SJCRH30 (cell line): ENCODE measurements at regions not wholly inside any gene's neighbourhood (a gene's known extent, or its start where the extent isn't known, plus 50 kb on each side); places are given as distances from the start of the nearest gene placed in this dataset.

ENCODE experiments used
- DNase-seq, 2 experiments: peaks; one replicate each; pipeline ENCODE4 v3.0.0-alpha.2; 2015 to 2020
- H3K27ac ChIP-seq: fragments of 250-450 bp; sonication (Bioruptor Pico); 2 replicates; pipeline ENCODE4 v1.5.1; 2020; ENCODE audit warnings: mild to moderate bottlenecking, moderate library complexity
- H3K27me3 ChIP-seq: fragments of 250-450 bp; sonication (Bioruptor Pico); 2 replicates; pipeline ENCODE4 v1.5.1; 2020; ENCODE audit warnings: mild to moderate bottlenecking, moderate library complexity
- H3K36me3 ChIP-seq: fragments of 250-450 bp; sonication (Bioruptor Pico); 2 replicates; pipeline ENCODE4 v1.5.1; 2020; ENCODE audit warnings: mild to moderate bottlenecking, moderate library complexity
- H3K4me1 ChIP-seq: fragments of 250-450 bp; sonication (Bioruptor Pico); 2 replicates; pipeline ENCODE4 v1.5.1; 2020; ENCODE audit warnings: mild to moderate bottlenecking, moderate library complexity
- H3K4me3 ChIP-seq: fragments of 250-450 bp; sonication (Bioruptor Pico); 2 replicates; pipeline ENCODE4 v1.5.1; 2020; ENCODE audit warnings: mild to moderate bottlenecking, moderate library complexity
- H3K9me3 ChIP-seq: fragments of 250-450 bp; sonication (Bioruptor Pico); replicated peaks from 2 replicates; pipeline ENCODE4 v1.5.1; 2020; ENCODE audit warnings: mild to moderate bottlenecking, moderate library complexity

DNA sequence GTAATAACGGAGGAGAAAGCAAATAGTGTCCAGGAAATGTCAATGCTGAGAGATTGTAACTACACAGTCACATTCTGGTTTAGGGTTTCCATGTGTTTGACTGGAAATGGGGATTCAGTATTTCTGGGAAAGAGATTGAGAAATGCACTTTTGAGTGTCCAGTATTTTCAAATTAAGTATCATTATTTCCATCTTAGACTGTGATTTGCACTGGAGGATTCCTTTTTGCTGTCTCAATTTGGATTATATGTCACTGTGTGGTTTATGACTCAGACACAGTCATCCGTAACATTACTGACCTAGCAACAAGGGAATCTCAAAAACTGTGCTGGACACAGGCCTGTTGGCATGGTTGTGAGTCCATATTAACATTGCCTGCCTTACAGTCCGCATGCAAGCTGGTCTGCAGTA, 681.4 kb downstream of the CDH11 start:
- Histone ChIP-seq H3K27me3 (no peaks in the 10 kb centered on the region), H3K4me1 (peaks cover 23% of the 10 kb centered on the region), H3K27ac (peak overlapping the region; percentile 31), H3K4me3 (no peak overlapping the region), H3K9me3 (peaks cover 4% of the 10 kb centered on the region; the same call in 1 of the 2 replicates), H3K36me3 (no peaks in the 10 kb centered on the region)
- DNase-seq, result peak; percentile 38 to 65

- DNase-seq, result no peak
- Histone ChIP-seq H3K4me1 (peaks cover 23% of the 10 kb centered on the region), H3K9me3 (peaks cover 4% of the 10 kb centered on the region; the same call in 1 of the 2 replicates), H3K4me3 (no peak overlapping the region), H3K27me3 (no peaks in the 10 kb centered on the region), H3K27ac (peak overlapping the region; percentile 31), H3K36me3 (no peaks in the 10 kb centered on the region)
Observed at GRCh38 chr16:64440005-64440404, 681.9 kb downstream of the CDH11 start.

- Histone ChIP-seq H3K9me3 (peaks cover 13% of the 10 kb centered on the region), H3K27me3 (no peaks in the 10 kb centered on the region), H3K4me1 (peaks cover 23% of the 10 kb centered on the region), H3K4me3 (no peak overlapping the region), H3K27ac (peak overlapping the region; percentile 22; the same call in 1 of the 2 replicates), H3K36me3 (no peaks in the 10 kb centered on the region)
- peak; percentile 19 to 58 for DNase-seq
Observed at GRCh38 chr16:64437706-64438324, 684.0 kb downstream of the CDH11 start.

- DNase-seq, result peak; percentile 7 to 43
- H3K4me1 ChIP-seq, result peaks cover 12% of the 10 kb centered on the region
- no peaks in the 10 kb centered on the region for H3K27me3 ChIP-seq
- H3K9me3 ChIP-seq, result peaks cover 13% of the 10 kb centered on the region
- H3K4me3 ChIP-seq, result no peak overlapping the region
- H3K27ac ChIP-seq, result no peak overlapping the region
- H3K36me3 ChIP-seq, result no peaks in the 10 kb centered on the region
Observed at GRCh38 chr16:64434526-64435069, 687.3 kb downstream of the CDH11 start.

GRCh38 chr16:64428463-64429113, 693.3 kb downstream of the CDH11 start:
- Histone ChIP-seq H3K36me3 (no peaks in the 10 kb centered on the region), H3K27me3 (no peaks in the 10 kb centered on the region), H3K4me3 (no peak overlapping the region), H3K9me3 (peaks cover 4% of the 10 kb centered on the region), H3K27ac (peak overlapping the region; percentile 49), H3K4me1 (peaks cover 18% of the 10 kb centered on the region)
- peak; percentile 65 to 91 for DNase-seq

GRCh38 chr16:64426131-64426666, 695.7 kb downstream of the CDH11 start:
- H3K27ac ChIP-seq, result no peak overlapping the region
- H3K9me3 ChIP-seq, result peaks cover 4% of the 10 kb centered on the region; the same call in 1 of the 2 replicates
- no peak for DNase-seq
- H3K27me3 ChIP-seq, result no peaks in the 10 kb centered on the region
- peaks cover 18% of the 10 kb centered on the region for H3K4me1 ChIP-seq
- no peak overlapping the region for H3K4me3 ChIP-seq
- H3K36me3 ChIP-seq, result no peaks in the 10 kb centered on the region

DNA sequence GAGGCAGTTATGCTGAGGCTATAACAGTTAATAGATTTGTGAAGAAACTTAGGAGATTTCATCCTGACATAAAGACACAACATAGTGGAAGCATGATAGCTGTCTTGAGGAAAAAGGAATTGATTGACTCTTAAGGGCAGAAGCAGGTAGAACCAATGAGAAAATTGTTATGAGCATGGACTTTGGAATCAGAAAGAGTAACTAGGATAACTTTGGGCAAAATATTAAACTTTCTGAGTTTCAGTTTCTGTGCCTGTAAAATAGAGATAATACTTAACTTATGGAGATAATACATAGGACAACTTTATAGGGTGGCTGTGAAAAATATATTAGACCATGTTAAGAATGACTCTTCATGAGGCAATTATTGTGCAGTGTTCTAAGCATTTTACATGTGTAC, 696.5 kb downstream of the CDH11 start:
- Histone ChIP-seq H3K9me3 (peaks cover 5% of the 10 kb centered on the region; the same call in 1 of the 2 replicates), H3K4me1 (peaks cover 18% of the 10 kb centered on the region), H3K27me3 (no peaks in the 10 kb centered on the region)

DNA sequence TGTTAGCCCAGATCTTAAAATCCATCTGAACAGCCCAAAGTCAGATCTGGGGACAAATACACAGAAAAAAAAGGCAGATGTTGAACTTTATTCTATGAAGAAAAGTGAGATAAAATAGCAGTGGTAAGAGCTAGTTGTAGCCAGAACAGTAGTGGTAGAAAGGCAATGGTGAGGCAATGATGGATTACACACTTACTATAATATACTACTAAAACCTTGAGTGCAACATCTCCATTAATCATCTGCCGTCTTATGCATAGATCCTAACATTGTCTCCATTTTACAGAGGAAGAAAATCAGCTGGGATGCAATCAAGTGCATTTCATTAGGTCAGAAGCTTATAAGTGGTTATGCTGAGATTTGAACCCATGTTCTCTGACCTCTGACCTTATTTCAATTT, 699.6 kb downstream of the CDH11 start:
- Histone ChIP-seq H3K9me3 (peaks cover 5% of the 10 kb centered on the region; the same call in 1 of the 2 replicates), H3K36me3 (no peaks in the 10 kb centered on the region), H3K4me1 (peaks cover 1% of the 10 kb centered on the region; the same call in 1 of the 2 replicates), H3K27me3 (no peaks in the 10 kb centered on the region), H3K4me3 (no peak overlapping the region), H3K27ac (no peak overlapping the region)
- no peak for DNase-seq

More for the DNA sequence above, 696.5 kb downstream of the CDH11 start:
- Histone ChIP-seq H3K36me3 (no peaks in the 10 kb centered on the region), H3K27ac (no peak overlapping the region), H3K4me3 (no peak overlapping the region)
- no peak for DNase-seq

DNA sequence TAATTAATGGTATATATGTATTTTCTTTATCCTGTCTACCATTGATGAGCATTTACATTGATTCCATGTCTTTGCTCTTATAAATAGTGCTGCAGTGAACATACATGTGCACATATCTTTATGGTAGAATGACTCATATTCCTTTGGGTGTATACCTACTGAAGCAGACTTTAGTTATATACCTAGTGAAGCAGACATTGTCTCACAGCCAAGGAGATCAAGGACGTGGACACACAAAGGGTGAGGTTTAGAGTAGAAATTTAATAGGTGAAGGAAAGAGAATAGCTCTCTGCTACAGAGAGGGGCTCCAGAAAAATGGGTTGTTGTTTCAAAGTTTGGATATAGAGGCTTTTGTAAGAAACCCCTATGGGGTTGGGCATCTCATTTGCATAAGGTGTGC, 700.3 kb downstream of the CDH11 start:
- Histone ChIP-seq H3K4me1 (no peaks in the 10 kb centered on the region), H3K36me3 (no peaks in the 10 kb centered on the region), H3K4me3 (no peak overlapping the region), H3K9me3 (peaks cover 5% of the 10 kb centered on the region; the same call in 1 of the 2 replicates), H3K27ac (no peak overlapping the region), H3K27me3 (no peaks in the 10 kb centered on the region)
- DNase-seq, result no peak

- DNase-seq, result no peak
- Histone ChIP-seq H3K36me3 (no peaks in the 10 kb centered on the region), H3K4me3 (no peak overlapping the region), H3K27ac (no peak overlapping the region), H3K4me1 (no peaks in the 10 kb centered on the region), H3K27me3 (no peaks in the 10 kb centered on the region), H3K9me3 (peaks cover 5% of the 10 kb centered on the region; the same call in 1 of the 2 replicates)
Observed at GRCh38 chr16:64419832-64420231, 702.0 kb downstream of the CDH11 start.

- DNase-seq, result no peak
- Histone ChIP-seq H3K27me3 (no peaks in the 10 kb centered on the region), H3K4me1 (no peaks in the 10 kb centered on the region), H3K9me3 (peaks cover 5% of the 10 kb centered on the region; the same call in 1 of the 2 replicates), H3K27ac (no peak overlapping the region), H3K4me3 (no peak overlapping the region), H3K36me3 (no peaks in the 10 kb centered on the region)
Observed at GRCh38 chr16:64417711-64418227, 704.1 kb downstream of the CDH11 start.

DNA sequence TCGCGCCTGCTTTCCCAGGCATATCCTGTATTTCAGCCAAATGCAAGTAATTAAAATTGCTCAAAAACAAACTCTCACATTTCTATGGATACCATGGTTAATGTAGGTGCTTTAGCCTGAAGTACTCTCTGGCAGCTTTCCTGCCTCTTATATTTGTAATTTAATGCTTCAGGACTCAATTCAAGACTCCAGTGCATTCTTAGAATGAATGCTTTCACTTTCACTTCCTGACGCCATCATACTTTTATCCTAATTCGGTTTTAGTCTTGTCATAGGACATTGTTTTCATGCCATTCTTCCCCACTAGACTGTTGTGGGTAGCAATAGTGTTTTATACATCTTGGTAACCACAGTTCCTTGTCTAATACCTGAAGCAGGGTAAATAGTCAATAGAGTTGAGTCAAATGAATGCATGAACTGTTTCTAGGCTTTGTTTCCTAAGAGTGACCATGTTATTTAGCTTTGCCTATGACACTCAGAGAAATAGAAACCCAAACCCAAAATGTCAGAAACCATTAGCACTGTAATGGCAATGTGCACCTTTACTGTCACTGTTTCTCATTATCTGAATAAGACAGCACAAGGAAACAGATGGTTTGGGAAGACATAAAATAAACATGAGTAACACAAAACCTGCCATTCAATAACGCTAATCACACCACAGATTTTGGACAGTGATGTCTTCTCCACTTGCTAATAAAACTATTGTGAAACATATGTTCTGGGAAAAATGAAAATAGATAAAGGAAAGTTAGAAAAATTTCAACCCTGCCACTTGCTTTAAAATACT, 705.5 kb downstream of the CDH11 start:
- no peak overlapping the region for H3K4me3 ChIP-seq
- no peak for DNase-seq
- peaks cover 3% of the 10 kb centered on the region; the same call in 1 of the 2 replicates for H3K9me3 ChIP-seq
- no peaks in the 10 kb centered on the region for H3K4me1 ChIP-seq
- no peaks in the 10 kb centered on the region for H3K27me3 ChIP-seq
- H3K36me3 ChIP-seq, result no peaks in the 10 kb centered on the region
- H3K27ac ChIP-seq, result no peak overlapping the region

- Histone ChIP-seq H3K27ac (no peak overlapping the region), H3K36me3 (no peaks in the 10 kb centered on the region), H3K27me3 (no peaks in the 10 kb centered on the region), H3K9me3 (no peaks in the 10 kb centered on the region), H3K4me1 (no peaks in the 10 kb centered on the region), H3K4me3 (no peak overlapping the region)
- DNase-seq, result no peak
Observed at GRCh38 chr16:64412578-64413280, 709.1 kb downstream of the CDH11 start.

DNA sequence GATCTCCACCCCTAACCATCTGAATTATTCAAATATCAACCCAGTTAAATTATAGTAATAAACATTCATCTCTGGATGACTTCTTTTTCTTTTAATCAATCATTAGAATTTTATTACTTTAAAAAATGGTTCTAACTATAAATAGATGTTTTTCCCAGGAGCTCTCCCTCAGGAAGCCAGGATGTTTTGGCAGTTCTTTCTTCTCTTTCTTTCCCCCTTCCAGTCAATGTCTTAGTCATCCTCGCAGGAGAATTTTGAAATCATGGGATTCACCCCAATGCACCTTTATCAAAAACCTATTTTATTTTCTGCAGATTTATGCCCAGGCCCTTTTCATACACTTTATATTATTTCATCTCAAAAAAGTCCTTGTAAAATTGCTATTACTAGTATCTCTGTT, 711.6 kb downstream of the CDH11 start:
- H3K27ac ChIP-seq, result no peak overlapping the region
- no peaks in the 10 kb centered on the region for H3K27me3 ChIP-seq
- peaks cover 9% of the 10 kb centered on the region for H3K4me1 ChIP-seq
- no peaks in the 10 kb centered on the region for H3K36me3 ChIP-seq
- no peak overlapping the region for H3K4me3 ChIP-seq
- no peak for DNase-seq
- H3K9me3 ChIP-seq, result no peaks in the 10 kb centered on the region
